HepG2 (cell line): ENCODE measurements at regions not wholly inside any gene's neighbourhood (a gene's known extent, or its start where the extent isn't known, plus 50 kb on each side); places are given as distances from the start of the nearest gene placed in this dataset.

Source experiments
- ATAC-seq: fragments of 200-7000 bp; cut with Tn5 transposase; 3 replicates; pipeline ENCODE4 v1.9.1; 2020; ENCODE audit warnings: mild to moderate bottlenecking, moderate library complexity
- BruUV-seq: library from RNA; stranded (reverse); fragments of 400-500 nt; replicated peaks from 2 replicates; lab custom pipeline; 2021; lab: Mats Ljungman, UMichigan
- CTCF ChIA-PET: fragments of 300-600 bp; formaldehyde crosslinking; extraction: SDS; loops from one replicate; lab custom pipeline; 2021; ENCODE audit warnings: low total read pairs, inconsistent platforms, low intra/inter-chr PET ratio; lab: Yijun Ruan, JAX
- POLR2A ChIA-PET: fragments of 350-600 bp; sonication (Branson Sonifier 250); formaldehyde crosslinking; loops from one replicate; lab custom pipeline; 2020; ENCODE audit warnings: antibody characterized with exemption, inconsistent platforms; lab: Yijun Ruan, JAX
- DNase-seq: peaks from one replicate; pipeline ENCODE4 v3.0.0-alpha.2; 2015; ENCODE audit warnings: low spot score
- FAIRE-seq: peaks from 3 replicates; lab custom pipeline; 2011; peaks lifted over from hg19 to GRCh38; lab: Jason Lieb, UNC
- H2AFZ ChIP-seq: one replicate; pipeline ENCODE4 v1.6.1; 2011; ENCODE audit warnings: low read length, inconsistent platforms
- H3K27ac ChIP-seq: fragments of 300-600 bp; 3 replicates; pipeline ENCODE4 v1.8.0; 2011; ENCODE audit warnings: mixed run types, mild to moderate bottlenecking, mixed read lengths, low read length, inconsistent platforms; ENCODE audit not compliant: insufficient read depth; ENCODE audit errors: extremely low read length
- H3K27me3 ChIP-seq, 2 experiments: fragments of 200-600 bp in 1 of 2; 2 replicates in 1 of 2; 3 replicates in 1 of 2; pipeline versions ENCODE4 v1.6.0 to v1.8.0; 2011; ENCODE audit warnings: low read length in 2 of 2, mild to moderate bottlenecking in 2 of 2, moderate library complexity in 2 of 2, inconsistent platforms in 1 of 2; ENCODE audit not compliant: insufficient read depth in 2 of 2, control insufficient read depth in 1 of 2
- H3K36me3 ChIP-seq, 2 experiments: fragments of 200-600 bp in 1 of 2; replicated peaks in 1 of 2; 2 replicates in 1 of 2; 3 replicates in 1 of 2; pipeline versions ENCODE4 v1.5.1 to v1.8.0; 2011; ENCODE audit warnings: low read length in 2 of 2, inconsistent platforms in 1 of 2; ENCODE audit not compliant: insufficient read depth in 2 of 2, control insufficient read depth in 1 of 2
- H3K4me1 ChIP-seq: 2 replicates; pipeline ENCODE4 v1.5.1; 2012; ENCODE audit warnings: low read length, inconsistent platforms; ENCODE audit not compliant: insufficient read depth
- H3K4me2 ChIP-seq: 2 replicates; pipeline ENCODE4 v1.6.0; 2011; ENCODE audit warnings: low read depth, low read length, inconsistent platforms
- H3K4me3 ChIP-seq, 3 experiments: fragments of 200-600 bp in 1 of 3; sonication (generic), shearing (Covaris generic) in 1 of 3; replicated peaks in 1 of 3; 2 replicates each; pipeline ENCODE4 v1.5.1; 2011 to 2016; ENCODE audit warnings: low read length in 3 of 3, inconsistent platforms in 2 of 3, low read depth in 2 of 3, mild to moderate bottlenecking in 2 of 3, control low read depth in 1 of 3, mixed read lengths in 1 of 3; ENCODE audit not compliant: insufficient read depth in 1 of 3
- H3K79me2 ChIP-seq: one replicate; pipeline ENCODE4 v1.6.1; 2011; ENCODE audit warnings: low read length, inconsistent platforms; ENCODE audit not compliant: insufficient read depth
- H3K9ac ChIP-seq: 2 replicates; pipeline ENCODE4 v1.6.0; 2011; ENCODE audit warnings: mild to moderate bottlenecking, low read depth, low read length, inconsistent platforms; ENCODE audit not compliant: insufficient read depth
- H3K9me3 ChIP-seq: 2 replicates; pipeline ENCODE4 v1.5.1; 2012; ENCODE audit warnings: mild to moderate bottlenecking, low read length
- H4K20me1 ChIP-seq: 2 replicates; pipeline ENCODE4 v1.6.0; 2011; ENCODE audit warnings: inconsistent platforms, mild to moderate bottlenecking, low read length, moderate library complexity; ENCODE audit not compliant: insufficient read depth
- AHR ChIP-seq: IDR thresholded peaks from 2 replicates; pipeline ENCODE4 v1.6.1; 2018; ENCODE audit warnings: missing genetic modification reagents, missing compliant biosample characterization
- CENPT ChIP-seq: sonication (generic); formaldehyde crosslinking; IDR thresholded peaks from 2 replicates; pipeline ENCODE4 v1.8.0; 2022; ENCODE audit warnings: low read depth, mild to moderate bottlenecking, moderate library complexity, missing genetic modification reagents
- FOXM1 ChIP-seq: sonication (generic); formaldehyde crosslinking; IDR thresholded peaks from 2 replicates; pipeline ENCODE4 v1.5.0; 2020; ENCODE audit warnings: missing genetic modification reagents
- MTA3 ChIP-seq: sonication (generic); formaldehyde crosslinking; IDR thresholded peaks from 2 replicates; pipeline ENCODE4 v1.4.0; 2020; ENCODE audit warnings: missing genetic modification reagents
- MXI1 ChIP-seq: IDR thresholded peaks from 3 replicates; pipeline ENCODE4 v1.6.1; 2012; ENCODE audit warnings: low read depth, low read length, inconsistent platforms, borderline replicate concordance
- NFE2L2 ChIP-seq: fragments of 150-350 bp; IDR thresholded peaks from 2 replicates; pipeline ENCODE4 v1.6.1; 2014; ENCODE audit warnings: low read length
- NFKBIZ ChIP-seq: IDR thresholded peaks from 2 replicates; pipeline ENCODE4 v1.6.1; 2018; ENCODE audit warnings: missing genetic modification reagents, missing compliant biosample characterization
- SALL1 ChIP-seq: sonication (generic); formaldehyde crosslinking; IDR thresholded peaks from 2 replicates; pipeline ENCODE4 v1.8.0; 2022; ENCODE audit warnings: mild to moderate bottlenecking, missing genetic modification reagents
- TMF1 ChIP-seq: sonication (generic); formaldehyde crosslinking; IDR thresholded peaks from 2 replicates; pipeline ENCODE4 v1.8.1; 2022; ENCODE audit warnings: low read depth, missing genetic modification reagents
- ZNF598 ChIP-seq: sonication (generic); formaldehyde crosslinking; IDR thresholded peaks from 2 replicates; pipeline ENCODE4 v1.5.1; 2020; ENCODE audit warnings: mild to moderate bottlenecking, missing genetic modification reagents, borderline replicate concordance
- WGBS: methylation state at CpG from one replicate; pipeline ENCODE4 v1.1.6; 2017; ENCODE audit warnings: low lambda C conversion rate; 5-methylcytosine and 5-hydroxymethylcytosine counted together
- in situ Hi-C: cut with HindIII; loops from 2 replicates; pipeline ENCODE4 v1.10.0; 2017; ENCODE audit warnings: low pct_unique_long_range_greater_than_20kb; ENCODE audit not compliant: extremely low pct_ligation_motif_present
- intact Hi-C: fragments of 100-400 bp; cut with micrococcal nuclease; formaldehyde crosslinking; loops from one replicate; pipeline ENCODE4 v1.10.0; 2022; ENCODE audit not compliant: unreplicated experiment
- TF ChIP-seq, protein P1 (sequence below): sonication (generic); formaldehyde crosslinking; IDR thresholded peaks from 2 replicates; pipeline ENCODE4 v1.4.0; 2020; ENCODE audit warnings: low read depth, missing genetic modification reagents
- TF ChIP-seq, protein P2 (sequence below), 2 experiments: sonication (generic) in 1 of 2; formaldehyde crosslinking in 1 of 2; IDR thresholded peaks; 2 replicates each; pipeline versions ENCODE4 v1.4.0 to v1.6.1; 2018 to 2020; ENCODE audit warnings: missing genetic modification reagents in 2 of 2, borderline replicate concordance in 1 of 2, low read depth in 1 of 2, mild to moderate bottlenecking in 1 of 2, missing biosample characterization in 1 of 2
- TF ChIP-seq, protein P3 (sequence below): sonication (generic); formaldehyde crosslinking; IDR thresholded peaks from 2 replicates; pipeline ENCODE4 v1.4.0; 2020; ENCODE audit warnings: mild to moderate bottlenecking, low read depth, missing genetic modification reagents

DNA sequence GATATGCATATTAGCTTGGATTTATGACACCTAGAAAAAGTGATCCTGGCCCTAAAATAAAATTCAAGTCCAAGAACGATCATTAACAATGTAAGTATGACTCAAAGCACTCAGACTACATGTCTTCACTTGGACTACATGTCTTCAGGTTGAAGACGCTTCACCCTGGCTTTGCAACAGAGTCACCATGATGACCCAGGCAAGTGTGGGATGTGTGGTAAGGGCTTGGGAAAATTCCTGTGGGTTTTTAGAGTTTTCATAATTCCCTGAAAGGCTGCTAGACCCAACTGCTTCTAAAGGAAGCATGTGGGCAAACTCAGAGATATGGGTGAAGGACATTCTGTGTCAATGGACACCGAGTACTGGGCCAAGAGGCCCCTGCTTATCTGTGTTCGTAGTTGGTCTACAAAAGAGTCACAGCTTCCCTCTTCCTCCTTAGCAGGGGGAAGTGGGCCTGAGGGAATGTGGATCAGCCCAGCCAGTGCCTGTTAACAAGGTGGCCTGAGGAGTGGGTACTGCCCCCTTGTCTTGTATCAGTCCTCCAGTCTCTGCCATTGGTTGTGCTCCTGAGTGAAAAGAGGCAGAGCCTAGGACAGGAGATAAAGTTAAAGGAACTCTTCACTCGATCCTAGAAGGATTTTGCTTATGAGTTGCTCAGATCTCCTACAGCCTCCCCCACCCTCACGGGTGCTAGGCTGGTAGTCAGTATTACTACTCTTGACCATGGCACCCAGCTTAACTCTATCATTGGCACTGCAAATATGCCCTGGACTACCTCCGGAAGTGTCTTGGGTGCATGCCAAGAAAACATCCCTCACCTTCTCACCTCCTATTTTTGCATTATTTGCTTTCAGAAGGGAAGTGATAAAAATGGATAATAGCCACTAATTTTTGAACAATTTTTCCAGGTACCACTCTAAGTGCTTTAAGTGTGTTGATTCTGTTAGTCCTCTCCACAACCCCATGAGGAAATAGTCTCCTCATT, 406.3 kb downstream of the COG6 start:
- DNase-seq (no peak), FAIRE-seq (no peak), ATAC-seq (no peak)
- H3K79me2 ChIP-seq, result no peaks in the 10 kb centered on the region
- POLR2A ChIA-PET, result interaction anchor here (0.6 kb wide), 1 partner anchor 119 kb away, joined by 3 read pairs; no protein-coding TSS in a partner anchor
- no peak overlapping the region for H3K27ac ChIP-seq
- CTCF ChIA-PET, result no interaction called here
- H3K27me3 ChIP-seq, result no peaks in the 10 kb centered on the region; a peak in 1 of 5 replicates
- no peaks in the 10 kb centered on the region for H3K9me3 ChIP-seq
- H4K20me1 ChIP-seq, result no peaks in the 10 kb centered on the region
- no peak overlapping the region for H2AFZ ChIP-seq
- no peak overlapping the region for H3K4me2 ChIP-seq
- H3K4me1 ChIP-seq, result peaks cover 68% of the 10 kb centered on the region
- WGBS, result 57% methylated on average over 7 of the region's 7 CpGs
- BruUV-seq, result no TSS peak
- H3K9ac ChIP-seq, result no peak overlapping the region
- in situ Hi-C loops (no loop called here), intact Hi-C loops (loop anchor here (5.0 kb wide), 1 partner anchor 119 kb away; no protein-coding TSS in a partner anchor)
- H3K36me3 ChIP-seq, result no peaks in the 10 kb centered on the region
- no peak overlapping the region for H3K4me3 ChIP-seq
- TF ChIP-seq FOXM1 (CRISPR knock-in tag) (no peak), ZNF598 (CRISPR knock-in tag) (no peak), MXI1 (no peak), NFKBIZ (no peak), CENPT (CRISPR knock-in tag) (no peak), AHR (CRISPR knock-in tag) (no peak), SALL1 (CRISPR knock-in tag) (no peak), TMF1 (CRISPR knock-in tag) (no peak), NFE2L2 (no peak), MTA3 (no peak)
- TF ChIP-seq, protein P1, sequence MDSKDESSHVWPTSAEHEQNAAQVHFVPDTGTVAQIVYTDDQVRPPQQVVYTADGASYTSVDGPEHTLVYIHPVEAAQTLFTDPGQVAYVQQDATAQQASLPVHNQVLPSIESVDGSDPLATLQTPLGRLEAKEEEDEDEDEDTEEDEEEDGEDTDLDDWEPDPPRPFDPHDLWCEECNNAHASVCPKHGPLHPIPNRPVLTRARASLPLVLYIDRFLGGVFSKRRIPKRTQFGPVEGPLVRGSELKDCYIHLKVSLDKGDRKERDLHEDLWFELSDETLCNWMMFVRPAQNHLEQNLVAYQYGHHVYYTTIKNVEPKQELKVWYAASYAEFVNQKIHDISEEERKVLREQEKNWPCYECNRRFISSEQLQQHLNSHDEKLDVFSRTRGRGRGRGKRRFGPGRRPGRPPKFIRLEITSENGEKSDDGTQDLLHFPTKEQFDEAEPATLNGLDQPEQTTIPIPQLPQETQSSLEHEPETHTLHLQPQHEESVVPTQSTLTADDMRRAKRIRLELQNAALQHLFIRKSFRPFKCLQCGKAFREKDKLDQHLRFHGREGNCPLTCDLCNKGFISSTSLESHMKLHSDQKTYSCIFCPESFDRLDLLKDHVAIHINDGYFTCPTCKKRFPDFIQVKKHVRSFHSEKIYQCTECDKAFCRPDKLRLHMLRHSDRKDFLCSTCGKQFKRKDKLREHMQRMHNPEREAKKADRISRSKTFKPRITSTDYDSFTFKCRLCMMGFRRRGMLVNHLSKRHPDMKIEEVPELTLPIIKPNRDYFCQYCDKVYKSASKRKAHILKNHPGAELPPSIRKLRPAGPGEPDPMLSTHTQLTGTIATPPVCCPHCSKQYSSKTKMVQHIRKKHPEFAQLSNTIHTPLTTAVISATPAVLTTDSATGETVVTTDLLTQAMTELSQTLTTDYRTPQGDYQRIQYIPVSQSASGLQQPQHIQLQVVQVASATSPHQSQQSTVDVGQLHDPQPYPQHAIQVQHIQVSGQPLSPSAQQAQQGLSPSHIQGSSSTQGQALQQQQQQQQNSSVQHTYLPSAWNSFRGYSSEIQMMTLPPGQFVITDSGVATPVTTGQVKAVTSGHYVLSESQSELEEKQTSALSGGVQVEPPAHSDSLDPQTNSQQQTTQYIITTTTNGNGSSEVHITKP (CRISPR knock-in tag), result no peak
- TF ChIP-seq, protein P2, sequence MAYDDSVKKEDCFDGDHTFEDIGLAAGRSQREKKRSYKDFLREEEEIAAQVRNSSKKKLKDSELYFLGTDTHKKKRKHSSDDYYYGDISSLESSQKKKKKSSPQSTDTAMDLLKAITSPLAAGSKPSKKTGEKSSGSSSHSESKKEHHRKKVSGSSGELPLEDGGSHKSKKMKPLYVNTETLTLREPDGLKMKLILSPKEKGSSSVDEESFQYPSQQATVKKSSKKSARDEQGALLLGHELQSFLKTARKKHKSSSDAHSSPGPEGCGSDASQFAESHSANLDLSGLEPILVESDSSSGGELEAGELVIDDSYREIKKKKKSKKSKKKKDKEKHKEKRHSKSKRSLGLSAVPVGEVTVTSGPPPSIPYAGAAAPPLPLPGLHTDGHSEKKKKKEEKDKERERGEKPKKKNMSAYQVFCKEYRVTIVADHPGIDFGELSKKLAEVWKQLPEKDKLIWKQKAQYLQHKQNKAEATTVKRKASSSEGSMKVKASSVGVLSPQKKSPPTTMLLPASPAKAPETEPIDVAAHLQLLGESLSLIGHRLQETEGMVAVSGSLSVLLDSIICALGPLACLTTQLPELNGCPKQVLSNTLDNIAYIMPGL (CRISPR knock-in tag; IDR thresholded peaks at IDR 0.05; ENCODE audit: borderline replicate concordance in 1 of 2, low read depth in 1 of 2), result no peak
- TF ChIP-seq, protein P3, sequence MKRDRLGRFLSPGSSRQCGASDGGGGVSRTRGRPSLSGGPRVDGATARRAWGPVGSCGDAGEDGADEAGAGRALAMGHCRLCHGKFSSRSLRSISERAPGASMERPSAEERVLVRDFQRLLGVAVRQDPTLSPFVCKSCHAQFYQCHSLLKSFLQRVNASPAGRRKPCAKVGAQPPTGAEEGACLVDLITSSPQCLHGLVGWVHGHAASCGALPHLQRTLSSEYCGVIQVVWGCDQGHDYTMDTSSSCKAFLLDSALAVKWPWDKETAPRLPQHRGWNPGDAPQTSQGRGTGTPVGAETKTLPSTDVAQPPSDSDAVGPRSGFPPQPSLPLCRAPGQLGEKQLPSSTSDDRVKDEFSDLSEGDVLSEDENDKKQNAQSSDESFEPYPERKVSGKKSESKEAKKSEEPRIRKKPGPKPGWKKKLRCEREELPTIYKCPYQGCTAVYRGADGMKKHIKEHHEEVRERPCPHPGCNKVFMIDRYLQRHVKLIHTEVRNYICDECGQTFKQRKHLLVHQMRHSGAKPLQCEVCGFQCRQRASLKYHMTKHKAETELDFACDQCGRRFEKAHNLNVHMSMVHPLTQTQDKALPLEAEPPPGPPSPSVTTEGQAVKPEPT (CRISPR knock-in tag), result no peak
